ENCODE measurements at regions not wholly inside any gene's neighbourhood (a gene's known extent, or its start where the extent isn't known, plus 50 kb on each side); places are given as distances from the start of the nearest gene placed in this dataset.

DNA sequence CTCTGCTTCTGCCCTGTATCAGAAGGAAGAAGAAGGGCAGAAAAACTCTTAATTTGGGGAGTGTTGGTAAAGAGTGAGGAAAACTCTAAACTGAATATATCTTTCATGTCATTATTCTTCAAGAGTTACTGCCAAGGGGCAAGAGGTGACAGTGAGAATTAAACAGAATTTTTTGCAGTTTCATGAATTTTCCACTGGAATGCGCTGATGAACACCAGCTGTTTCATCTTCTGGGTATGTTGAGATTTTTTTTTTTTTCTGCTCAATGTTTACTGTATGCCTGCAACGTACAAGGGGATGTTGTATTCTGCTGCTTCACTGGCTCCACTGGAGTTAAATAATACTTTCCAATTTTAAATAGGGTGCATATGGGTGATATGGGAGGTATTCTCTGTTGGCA lies 117.8 kb downstream of the FAM76B start:
- peak overlapping the region; percentile 100; the same call in 1 of the 2 replicates for H3K18ac ChIP-seq (ENCODE audit: low read depth, low read length)
- peak overlapping the region; percentile 87; the same call in 1 of the 3 replicates for H2BK15ac ChIP-seq (ENCODE audit: low read depth, low read length)
- H2BK120ac ChIP-seq (ENCODE audit: low read depth, low read length) = peak overlapping the region; percentile 85
- in situ Hi-C loops (cut with MboI; ENCODE audit: low sequenced_read_pairs) = no loop called here
- no peak overlapping the region for H2AFZ ChIP-seq (replicated peaks; ENCODE audit: low read length, poor library complexity)
- no peaks in the 10 kb centered on the region for H3K27me3 ChIP-seq (ENCODE audit: control insufficient read depth, insufficient read depth, low read length)
- no peaks in the 10 kb centered on the region for H4K20me1 ChIP-seq (ENCODE audit: insufficient read depth, low read length)
- H4K8ac ChIP-seq (ENCODE audit: low read depth in 2 of 2, low read length in 2 of 2) = peak overlapping the region in 1 of 2 experiments; percentile 53; a peak in 2 of 4 replicates
- intact Hi-C loops (cut with micrococcal nuclease) = no loop called here
- dilution Hi-C loops (cut with HindIII; ENCODE audit: low sequenced_read_pairs, unreplicated experiment) = no loop called here
- no TSS peak for BruUV-seq (replicated peaks)
- no peak overlapping the region for H2AK5ac ChIP-seq (ENCODE audit: low read depth, low read length)
- peak overlapping the region; percentile 97 for H4K5ac ChIP-seq (ENCODE audit: low read depth, low read length)
- no peak overlapping the region for H3K23ac ChIP-seq (ENCODE audit: low read depth, low read length)
- H3K4me3 ChIP-seq (ENCODE audit: insufficient read depth, low read depth, low read length) = no peak overlapping the region
- no peak overlapping the region for H3K9ac ChIP-seq (ENCODE audit: low read depth, low read length)
- peaks cover 7% of the 10 kb centered on the region for H3K4me1 ChIP-seq (ENCODE audit: control insufficient read depth, insufficient read depth, low read length)
- H3K79me1 ChIP-seq (ENCODE audit: low read depth in 1 of 2, low read length in 2 of 2) = no peaks in the 10 kb centered on the region
- H2BK20ac ChIP-seq (ENCODE audit: low read depth, low read length) = no peak overlapping the region
- no peak overlapping the region for H2AK9ac ChIP-seq (replicated peaks; ENCODE audit: low read depth, low read length, poor library complexity)
- peak; percentile 45 for DNase-seq
- CTCF ChIA-PET = interaction anchor here (0.6 to 1.4 kb wide), 4 partner anchors 9 to 349 kb away, joined by 3 read pairs; no protein-coding TSS in a partner anchor
- TF ChIP-seq BHLHE40 (IDR thresholded peaks at IDR 0.05; ENCODE audit: low read depth, low read length) = no peak
- peak overlapping the region; percentile 74 for H2BK5ac ChIP-seq (ENCODE audit: low read depth, low read length, poor library complexity, severe bottlenecking)
- ATAC-seq (ENCODE audit: low read depth) = peak; percentile 77
- H3K9me1 ChIP-seq (ENCODE audit: insufficient read depth, low read length) = peaks cover 3% of the 10 kb centered on the region; the same call in 1 of the 2 replicates
- no peak overlapping the region; the same call in 1 of the 2 replicates for H4K91ac ChIP-seq (ENCODE audit: insufficient read depth, low read depth, low read length)
- no peaks in the 10 kb centered on the region for H3K36me3 ChIP-seq (ENCODE audit: control insufficient read depth, insufficient read depth, low read length)
- H3K4ac ChIP-seq (ENCODE audit: low read depth, low read length) = no peak overlapping the region
- peak overlapping the region; percentile 93; the same call in 1 of the 2 replicates for H3K27ac ChIP-seq (ENCODE audit: insufficient read depth, low read length)
- no peak overlapping the region for H3K56ac ChIP-seq (ENCODE audit: extremely low read depth, insufficient read depth, low read length)
- H3K9me3 ChIP-seq (ENCODE audit: control insufficient read depth, insufficient read depth, low read length) = no peaks in the 10 kb centered on the region
- no CpG with 5 or more reads among the region's 2 CpGs for WGBS, 2 experiments (ENCODE audit: extremely low coverage in 2 of 2, insufficient read length in 1 of 2)
- H3K4me2 ChIP-seq (ENCODE audit: low read depth, low read length) = peak overlapping the region; percentile 78
- POLR2A ChIA-PET (ENCODE audit: unreplicated experiment) = no interaction called here
- H3K14ac ChIP-seq (replicated peaks; ENCODE audit: low read depth, low read length) = no peak overlapping the region

Data from IMR-90 (cell line).